B cell (primary cell): ENCODE measurements at regions not wholly inside any gene's neighbourhood (a gene's known extent, or its start where the extent isn't known, plus 50 kb on each side); places are given as distances from the start of the nearest gene placed in this dataset.

Source experiments
- ATAC-seq: fragments of 200-7000 bp; cut with Tn5 transposase; one replicate; pipeline ENCODE4 v1.10.0; 2021; ENCODE audit warnings: low read depth, mild to moderate bottlenecking, moderate number of reproducible peaks, moderate library complexity
- CTCF ChIA-PET: fragments of 350-600 bp; sonication (Branson Sonifier 250); formaldehyde crosslinking; loops from one replicate; lab custom pipeline; 2021; ENCODE audit warnings: antibody characterized with exemption, inconsistent platforms; lab: Charles Lee
- POLR2A ChIA-PET: fragments of 350-600 bp; sonication (Branson Sonifier 250); formaldehyde crosslinking; loops from one replicate; lab custom pipeline; 2021; ENCODE audit warnings: antibody characterized with exemption; lab: Charles Lee
- DNase-seq: peaks from one replicate; pipeline ENCODE4 v3.0.0; 2013
- H2AFZ ChIP-seq: 2 replicates; pipeline ENCODE4 v1.6.1; 2012; ENCODE audit warnings: mild to moderate bottlenecking, low read depth, low read length; ENCODE audit not compliant: insufficient read depth, poor library complexity, severe bottlenecking
- H3K27ac ChIP-seq, 2 donors: 1 replicate in 1 of 2; 2 replicates in 1 of 2; pipeline ENCODE4 v1.5.1; 2012 to 2013; ENCODE audit warnings: low read length in 2 of 2, mild to moderate bottlenecking in 2 of 2, moderate library complexity in 1 of 2
- H3K27me3 ChIP-seq, 4 experiments: fragments of 200-600 bp in 1 of 4; sonication (generic) in 1 of 4; replicated peaks in 1 of 4; 1 replicate in 2 of 4; 2 replicates in 2 of 4; pipeline versions ENCODE4 v1.6.1 to v1.7.0; 2013 to 2016; ENCODE audit warnings: low read length in 3 of 4, mild to moderate bottlenecking in 2 of 4, mixed read lengths in 1 of 4, moderate library complexity in 1 of 4; ENCODE audit not compliant: insufficient read depth in 4 of 4, control insufficient read depth in 3 of 4; ENCODE audit errors: control extremely low read depth in 1 of 4
- H3K36me3 ChIP-seq, 2 experiments: replicated peaks in 1 of 2; 1 replicate in 1 of 2; 2 replicates in 1 of 2; pipeline versions ENCODE4 v1.6.1 to v1.7.1; 2013; ENCODE audit warnings: low read length in 1 of 2; ENCODE audit not compliant: insufficient read depth in 2 of 2, control insufficient read depth in 1 of 2; ENCODE audit errors: control extremely low read depth in 1 of 2, extremely low read depth in 1 of 2
- H3K4me1 ChIP-seq, 2 donors: fragments of 200-600 bp in 1 of 2; sonication (generic) in 1 of 2; 1 replicate in 1 of 2; 2 replicates in 1 of 2; pipeline versions ENCODE4 v1.5.1 to v1.6.1; 2013 to 2017; ENCODE audit warnings: low read length in 2 of 2; ENCODE audit not compliant: control insufficient read depth in 2 of 2, insufficient read depth in 2 of 2
- H3K4me2 ChIP-seq: replicated peaks from 2 replicates; pipeline ENCODE3; 2012; ENCODE audit warnings: mild to moderate bottlenecking, low read depth, low read length; ENCODE audit not compliant: poor library complexity, severe bottlenecking
- H3K4me3 ChIP-seq, 5 experiments: fragments of 200-600 bp in 1 of 5; sonication (generic) in 1 of 5; 1 replicate in 3 of 5; 2 replicates in 2 of 5; pipeline versions ENCODE4 v1.5.1 to v1.7.0; 2011 to 2016; ENCODE audit warnings: low read length in 4 of 5, mild to moderate bottlenecking in 4 of 5, low read depth in 2 of 5, control low read depth in 1 of 5, moderate library complexity in 1 of 5; ENCODE audit not compliant: insufficient read depth in 1 of 5; ENCODE audit errors: control extremely low read depth in 1 of 5, extremely low read depth in 1 of 5
- H3K79me2 ChIP-seq: fragments of 200-600 bp; sonication (generic); one replicate; pipeline ENCODE4 v1.6.0; 2016; ENCODE audit warnings: low read length; ENCODE audit not compliant: control insufficient read depth, insufficient read depth
- H3K9ac ChIP-seq: fragments of 200-600 bp; sonication (generic); 2 replicates; pipeline ENCODE4 v1.6.1; 2017; ENCODE audit warnings: mild to moderate bottlenecking, low read length, moderate library complexity
- H3K9me3 ChIP-seq, 3 donors: one replicate each; pipeline versions ENCODE4 v1.6.1 to v1.7.1; 2013; ENCODE audit warnings: low read length in 2 of 3; ENCODE audit not compliant: control insufficient read depth in 2 of 3, insufficient read depth in 1 of 3; ENCODE audit errors: control extremely low read depth in 1 of 3
- H4K20me1 ChIP-seq: 2 replicates; pipeline ENCODE4 v1.6.0; 2012; ENCODE audit warnings: mild to moderate bottlenecking, low read length; ENCODE audit not compliant: insufficient read depth, control insufficient read depth, poor library complexity, severe bottlenecking
- H3K27ac Mint-ChIP-seq: one replicate; pipeline ENCODE4 v1.8.0; 2021; ENCODE audit warnings: mixed read lengths
- H3K27me3 Mint-ChIP-seq: one replicate; pipeline ENCODE4 v1.8.0; 2021; ENCODE audit warnings: mixed read lengths
- H3K4me1 Mint-ChIP-seq: one replicate; pipeline ENCODE4 v1.8.0; 2021; ENCODE audit warnings: mixed read lengths
- H3K4me3 Mint-ChIP-seq: one replicate; pipeline ENCODE4 v1.8.0; 2021; ENCODE audit warnings: mixed read lengths
- H3K9me3 Mint-ChIP-seq: one replicate; pipeline ENCODE4 v1.8.0; 2022; ENCODE audit warnings: mixed read lengths; ENCODE audit not compliant: insufficient read depth
- EZH2 ChIP-seq: IDR thresholded peaks from 2 replicates; pipeline ENCODE4 v1.6.1; 2012; ENCODE audit warnings: borderline replicate concordance, low read depth, mild to moderate bottlenecking, moderate library complexity, low read length; ENCODE audit not compliant: insufficient read depth, poor library complexity, severe bottlenecking
- WGBS: methylation state at CpG from one replicate; pipeline ENCODE4 v1.1.5; 2013; ENCODE audit warnings: missing lambda C conversion rate; ENCODE audit not compliant: insufficient coverage; 5-methylcytosine and 5-hydroxymethylcytosine counted together
- intact Hi-C: fragments of 100-400 bp; cut with micrococcal nuclease; formaldehyde crosslinking; loops from one replicate; pipeline ENCODE4 v1.10.0; 2022
- TF ChIP-seq, protein P1 (sequence below): fragments of 200-600 bp; IDR thresholded peaks from one replicate; pipeline ENCODE4 v1.8.0; 2022; ENCODE audit warnings: antibody characterized with exemption, mild to moderate bottlenecking

DNA sequence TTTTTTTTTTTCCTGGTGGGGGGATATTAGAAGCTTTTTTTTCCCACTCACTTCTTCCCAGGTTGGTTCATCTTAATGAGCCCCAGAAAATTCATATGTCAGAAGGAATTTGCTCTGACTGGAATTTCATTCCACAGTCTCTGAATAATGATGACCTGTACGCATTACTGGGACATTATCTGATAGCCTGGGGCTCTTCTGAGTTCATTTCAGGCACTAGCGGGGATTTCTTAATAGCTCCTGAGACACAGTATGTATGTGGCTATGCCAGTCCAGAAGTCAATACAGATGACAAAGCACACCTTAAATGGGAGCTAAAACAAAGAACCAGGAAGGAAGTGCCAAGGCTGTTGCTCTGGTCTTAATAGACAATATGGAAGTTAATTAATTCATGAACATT is 295.2 kb upstream of the IGFBP7 start:
- Histone ChIP-seq H3K79me2 (no peaks in the 10 kb centered on the region), H3K4me1 (no peaks in the 10 kb centered on the region), H3K4me2 (no peak overlapping the region), H3K27me3 (no peaks in the 10 kb centered on the region), H3K9ac (no peak overlapping the region), H3K27ac (no peak overlapping the region), H3K9me3 (peaks cover 0 to 3% (median 0%) of the 10 kb centered on the region in 3 donors), H3K4me3 (no peak overlapping the region), H3K36me3 (no peaks in the 10 kb centered on the region), H4K20me1 (no peaks in the 10 kb centered on the region), H2AFZ (no peak overlapping the region)
- no peak overlapping the region for H3K27ac Mint-ChIP-seq
- POLR2A ChIA-PET, result no interaction called here
- intact Hi-C loops, result no loop called here
- WGBS, result 83% methylated on average over 2 of the region's 2 CpGs
- H3K4me1 Mint-ChIP-seq, result no peaks in the 10 kb centered on the region
- no peaks in the 10 kb centered on the region for H3K27me3 Mint-ChIP-seq
- TF ChIP-seq, protein P1, sequence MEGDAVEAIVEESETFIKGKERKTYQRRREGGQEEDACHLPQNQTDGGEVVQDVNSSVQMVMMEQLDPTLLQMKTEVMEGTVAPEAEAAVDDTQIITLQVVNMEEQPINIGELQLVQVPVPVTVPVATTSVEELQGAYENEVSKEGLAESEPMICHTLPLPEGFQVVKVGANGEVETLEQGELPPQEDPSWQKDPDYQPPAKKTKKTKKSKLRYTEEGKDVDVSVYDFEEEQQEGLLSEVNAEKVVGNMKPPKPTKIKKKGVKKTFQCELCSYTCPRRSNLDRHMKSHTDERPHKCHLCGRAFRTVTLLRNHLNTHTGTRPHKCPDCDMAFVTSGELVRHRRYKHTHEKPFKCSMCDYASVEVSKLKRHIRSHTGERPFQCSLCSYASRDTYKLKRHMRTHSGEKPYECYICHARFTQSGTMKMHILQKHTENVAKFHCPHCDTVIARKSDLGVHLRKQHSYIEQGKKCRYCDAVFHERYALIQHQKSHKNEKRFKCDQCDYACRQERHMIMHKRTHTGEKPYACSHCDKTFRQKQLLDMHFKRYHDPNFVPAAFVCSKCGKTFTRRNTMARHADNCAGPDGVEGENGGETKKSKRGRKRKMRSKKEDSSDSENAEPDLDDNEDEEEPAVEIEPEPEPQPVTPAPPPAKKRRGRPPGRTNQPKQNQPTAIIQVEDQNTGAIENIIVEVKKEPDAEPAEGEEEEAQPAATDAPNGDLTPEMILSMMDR, result no peak
- no peak for DNase-seq
- CTCF ChIA-PET, result no interaction called here
- no peak for ATAC-seq
- H3K9me3 Mint-ChIP-seq, result no peaks in the 10 kb centered on the region
- no peak overlapping the region for H3K4me3 Mint-ChIP-seq

DNA sequence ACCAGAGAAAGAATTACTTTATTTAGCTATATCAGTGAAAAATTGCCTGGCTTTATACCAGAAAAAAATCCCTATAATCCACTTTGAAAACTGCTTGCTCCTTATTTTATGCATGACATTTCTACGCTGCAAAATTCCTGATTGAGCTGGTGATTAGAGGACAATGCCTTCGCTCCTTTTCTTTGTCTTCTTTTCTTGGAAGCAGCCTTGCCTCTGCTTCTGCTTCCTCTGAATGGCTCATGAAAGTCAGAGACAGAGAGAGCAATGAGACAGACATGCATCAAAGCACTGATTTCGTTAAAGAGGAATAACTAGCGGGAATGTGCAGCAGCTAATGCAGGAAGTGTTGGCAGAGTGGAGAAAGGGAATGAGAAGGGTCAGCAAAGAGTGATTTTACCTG is 294.3 kb upstream of the IGFBP7 start:
- TF ChIP-seq, protein P1, result no peak
- TF ChIP-seq EZH2, result no peak
- no peaks in the 10 kb centered on the region for H3K4me1 ChIP-seq
- H3K27me3 Mint-ChIP-seq, result no peaks in the 10 kb centered on the region
- DNase-seq (no peak), ATAC-seq (no peak)
- H3K4me3 ChIP-seq, result no peak overlapping the region
- no peaks in the 10 kb centered on the region for H4K20me1 ChIP-seq
- H3K36me3 ChIP-seq, result no peaks in the 10 kb centered on the region
- no peak overlapping the region for H3K4me3 Mint-ChIP-seq
- H3K27ac ChIP-seq, result no peak overlapping the region
- 74% methylated on average over 3 of the region's 4 CpGs for WGBS
- no peaks in the 10 kb centered on the region for H3K4me1 Mint-ChIP-seq
- H3K27me3 ChIP-seq, result no peaks in the 10 kb centered on the region
- peaks cover 0 to 3% (median 0%) of the 10 kb centered on the region in 3 donors for H3K9me3 ChIP-seq
- no peak overlapping the region for H2AFZ ChIP-seq
- POLR2A ChIA-PET, result no interaction called here
- CTCF ChIA-PET, result no interaction called here
- H3K9ac ChIP-seq, result no peak overlapping the region
- intact Hi-C loops, result no loop called here
- no peaks in the 10 kb centered on the region for H3K9me3 Mint-ChIP-seq
- no peak overlapping the region for H3K4me2 ChIP-seq
- no peaks in the 10 kb centered on the region for H3K79me2 ChIP-seq
- no peak overlapping the region for H3K27ac Mint-ChIP-seq
